OCI-LY3 (cell line): ENCODE measurements at regions not wholly inside any gene's neighbourhood (a gene's known extent, or its start where the extent isn't known, plus 50 kb on each side); places are given as distances from the start of the nearest gene placed in this dataset.

ENCODE experiments used
- H2AFZ ChIP-seq: fragments of 200-600, 300-600 bp; shearing (Covaris generic); 2 replicates; pipeline ENCODE4 v1.6.0; 2014; ENCODE audit warnings: antibody characterized with exemption, low read depth, low read length
- H3K27ac ChIP-seq: fragments of 200-600, 300-600 bp; sonication (generic); 2 replicates; pipeline ENCODE4 v1.5.1; 2014; ENCODE audit warnings: mild to moderate bottlenecking, low read length, moderate library complexity, mixed read lengths
- H3K27me3 ChIP-seq: fragments of 200-600, 300-600 bp; sonication (generic); 2 replicates; pipeline ENCODE4 v1.6.1; 2014; ENCODE audit warnings: low read depth, low read length, mixed read lengths
- H3K36me3 ChIP-seq: fragments of 200-600, 300-600 bp; sonication (generic); replicated peaks from 2 replicates; pipeline ENCODE3; 2014; ENCODE audit warnings: low read depth, low read length, mixed read lengths
- H3K4me1 ChIP-seq: fragments of 300-600, 200-600 bp; sonication (generic); 2 replicates; pipeline ENCODE4 v1.6.1; 2014; ENCODE audit warnings: low read length, mixed read lengths
- H3K4me2 ChIP-seq: fragments of 200-600, 300-600 bp; sonication (generic); 2 replicates; pipeline ENCODE4 v1.6.1; 2014; ENCODE audit warnings: low read length, mixed read lengths
- H3K4me3 ChIP-seq: fragments of 300-600, 200-600 bp; sonication (generic); 2 replicates; pipeline ENCODE4 v1.5.1; 2014; ENCODE audit warnings: antibody characterized with exemption, mild to moderate bottlenecking, low read length, moderate library complexity
- H3K79me2 ChIP-seq: fragments of 300-600, 200-600 bp; shearing (Covaris generic); 2 replicates; pipeline ENCODE4 v1.6.1; 2014; ENCODE audit warnings: mild to moderate bottlenecking, low read length, mixed read lengths
- H3K9ac ChIP-seq: fragments of 300-600, 200-600 bp; shearing (Covaris generic); 2 replicates; pipeline ENCODE4 v1.6.0; 2014; ENCODE audit warnings: mild to moderate bottlenecking, low read length, moderate library complexity
- H3K9me3 ChIP-seq: fragments of 200-600, 300-600 bp; shearing (Covaris generic); 2 replicates; pipeline ENCODE4 v1.6.1; 2014; ENCODE audit warnings: low read length, mixed read lengths; ENCODE audit not compliant: insufficient read depth
- H4K20me1 ChIP-seq: fragments of 200-600, 300-600 bp; sonication (generic); 2 replicates; pipeline ENCODE4 v1.6.1; 2016; ENCODE audit warnings: low read length, mixed read lengths; ENCODE audit not compliant: insufficient read depth
- EZH2phosphoT487 ChIP-seq: fragments of 200-600 bp; shearing (Covaris generic); IDR thresholded peaks from 2 replicates; pipeline ENCODE4 v1.6.1; 2018; ENCODE audit warnings: antibody characterized with exemption, mixed run types, low read depth
- TF ChIP-seq, protein P1 (sequence below): fragments of 200-600, 300-600 bp; sonication (generic); IDR thresholded peaks from 2 replicates; pipeline ENCODE4 v1.5.1; 2014; ENCODE audit warnings: antibody characterized with exemption, low read length, low read depth

DNA sequence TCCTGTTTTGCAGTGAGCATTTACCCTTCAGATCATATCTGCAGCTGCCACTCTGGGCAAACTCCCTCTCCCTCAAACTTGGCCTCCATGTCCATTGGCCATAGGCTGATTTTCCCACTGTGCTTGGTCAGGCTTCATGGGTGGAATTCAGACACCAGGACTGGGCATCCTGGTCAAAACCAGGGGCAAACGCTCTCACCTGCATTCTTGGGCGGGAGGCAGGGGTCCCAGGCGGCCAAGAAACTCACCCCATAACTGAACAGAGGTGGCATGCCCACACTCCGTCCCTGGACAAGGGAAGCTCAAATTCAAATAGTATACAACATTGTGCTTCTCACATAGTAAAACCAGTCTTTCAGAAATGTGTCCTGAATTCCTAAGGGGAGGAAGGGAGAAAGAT, 81.1 kb upstream of the ZNF648 start:
- no peak overlapping the region for H3K4me2 ChIP-seq

DNA sequence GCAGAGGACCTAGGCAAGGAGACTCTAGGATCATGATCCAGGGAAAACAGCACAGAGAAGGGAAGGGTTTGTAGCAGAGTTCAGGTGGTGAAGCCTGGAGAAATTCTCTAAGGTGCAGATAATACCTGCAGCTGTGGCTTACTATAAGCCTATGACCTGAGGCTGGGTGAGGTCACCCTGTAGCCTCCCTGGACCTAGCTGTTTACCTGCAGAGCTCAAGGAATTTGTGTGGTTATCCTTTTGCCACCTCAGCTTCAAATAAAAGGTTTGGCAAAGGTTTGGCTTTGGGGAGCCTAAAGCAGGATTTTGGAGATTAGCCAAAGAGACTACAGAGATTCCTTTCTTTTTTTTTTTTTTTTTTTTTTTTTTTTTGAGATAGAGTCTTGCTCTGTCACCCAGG, 79.5 kb upstream of the ZNF648 start:
- H3K27ac ChIP-seq, result no peak overlapping the region
- H3K4me1 ChIP-seq, result no peaks in the 10 kb centered on the region
- no peaks in the 10 kb centered on the region for H4K20me1 ChIP-seq
- no peak overlapping the region for H2AFZ ChIP-seq
- TF ChIP-seq, protein P1, sequence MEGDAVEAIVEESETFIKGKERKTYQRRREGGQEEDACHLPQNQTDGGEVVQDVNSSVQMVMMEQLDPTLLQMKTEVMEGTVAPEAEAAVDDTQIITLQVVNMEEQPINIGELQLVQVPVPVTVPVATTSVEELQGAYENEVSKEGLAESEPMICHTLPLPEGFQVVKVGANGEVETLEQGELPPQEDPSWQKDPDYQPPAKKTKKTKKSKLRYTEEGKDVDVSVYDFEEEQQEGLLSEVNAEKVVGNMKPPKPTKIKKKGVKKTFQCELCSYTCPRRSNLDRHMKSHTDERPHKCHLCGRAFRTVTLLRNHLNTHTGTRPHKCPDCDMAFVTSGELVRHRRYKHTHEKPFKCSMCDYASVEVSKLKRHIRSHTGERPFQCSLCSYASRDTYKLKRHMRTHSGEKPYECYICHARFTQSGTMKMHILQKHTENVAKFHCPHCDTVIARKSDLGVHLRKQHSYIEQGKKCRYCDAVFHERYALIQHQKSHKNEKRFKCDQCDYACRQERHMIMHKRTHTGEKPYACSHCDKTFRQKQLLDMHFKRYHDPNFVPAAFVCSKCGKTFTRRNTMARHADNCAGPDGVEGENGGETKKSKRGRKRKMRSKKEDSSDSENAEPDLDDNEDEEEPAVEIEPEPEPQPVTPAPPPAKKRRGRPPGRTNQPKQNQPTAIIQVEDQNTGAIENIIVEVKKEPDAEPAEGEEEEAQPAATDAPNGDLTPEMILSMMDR, result no peak
- no peak for TF ChIP-seq EZH2phosphoT487
- H3K36me3 ChIP-seq, result no peaks in the 10 kb centered on the region
- no peak overlapping the region for H3K4me3 ChIP-seq
- no peaks in the 10 kb centered on the region for H3K9me3 ChIP-seq
- no peak overlapping the region for H3K4me2 ChIP-seq
- peaks cover 25% of the 10 kb centered on the region for H3K27me3 ChIP-seq
- no peaks in the 10 kb centered on the region for H3K79me2 ChIP-seq
- H3K9ac ChIP-seq, result no peak overlapping the region

More for the DNA sequence above, 81.1 kb upstream of the ZNF648 start:
- Histone ChIP-seq H3K9ac (no peak overlapping the region), H4K20me1 (no peaks in the 10 kb centered on the region), H3K79me2 (no peaks in the 10 kb centered on the region), H3K36me3 (no peaks in the 10 kb centered on the region), H3K4me3 (no peak overlapping the region), H3K27me3 (peaks cover 24% of the 10 kb centered on the region), H3K27ac (no peak overlapping the region), H3K9me3 (no peaks in the 10 kb centered on the region), H2AFZ (no peak overlapping the region), H3K4me1 (peaks cover 4% of the 10 kb centered on the region; the same call in 1 of the 2 replicates)
- TF ChIP-seq, protein P1, result no peak
- TF ChIP-seq EZH2phosphoT487, result no peak

DNA sequence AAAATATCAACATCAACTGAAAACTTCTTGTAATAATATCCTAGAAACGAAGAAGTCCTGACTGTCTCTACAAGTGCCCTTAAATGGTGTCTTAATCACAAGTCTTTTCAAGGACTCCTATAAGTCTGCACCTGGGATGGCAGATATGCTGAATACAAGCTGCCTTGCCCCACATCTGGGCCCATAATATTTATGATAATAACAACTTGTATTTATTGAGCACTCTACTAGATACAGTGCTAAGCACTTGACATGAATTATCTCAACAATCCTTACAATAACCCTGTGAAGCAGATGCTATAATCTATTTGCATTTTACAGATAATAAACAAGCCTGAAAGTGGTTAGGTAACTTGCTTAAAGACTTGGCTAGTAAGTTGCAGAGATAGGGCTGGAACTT, 78.0 kb upstream of the ZNF648 start:
- Histone ChIP-seq H3K36me3 (no peaks in the 10 kb centered on the region), H2AFZ (no peak overlapping the region), H3K4me1 (no peaks in the 10 kb centered on the region), H4K20me1 (no peaks in the 10 kb centered on the region), H3K4me3 (no peak overlapping the region), H3K9me3 (peaks cover 15% of the 10 kb centered on the region), H3K27ac (no peak overlapping the region), H3K4me2 (no peak overlapping the region), H3K27me3 (peaks cover 25% of the 10 kb centered on the region), H3K9ac (no peak overlapping the region), H3K79me2 (no peaks in the 10 kb centered on the region)
- TF ChIP-seq, protein P1, result no peak
- TF ChIP-seq EZH2phosphoT487, result no peak

DNA sequence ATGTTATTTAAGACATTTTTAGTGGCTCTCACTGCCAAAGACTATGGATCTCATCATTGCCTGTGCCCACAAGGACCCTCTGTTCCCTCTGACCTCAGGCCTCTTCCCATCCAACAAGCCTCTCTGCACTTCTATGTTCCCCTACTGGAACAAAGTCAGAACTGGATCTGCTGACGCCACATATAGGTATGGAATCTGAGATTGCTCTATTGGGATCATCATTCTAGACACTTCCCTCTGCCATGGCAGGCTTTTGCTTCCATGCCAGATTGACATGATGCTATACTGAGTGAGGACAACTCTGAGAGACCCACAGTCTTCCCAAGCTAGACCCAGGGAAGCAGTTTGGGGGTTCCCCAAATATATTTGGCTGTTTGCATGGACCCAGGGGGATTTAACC, 76.0 kb upstream of the ZNF648 start:
- TF ChIP-seq, protein P1, result no peak
- no peak for TF ChIP-seq EZH2phosphoT487
- Histone ChIP-seq H3K4me2 (no peak overlapping the region), H3K4me3 (no peak overlapping the region), H3K9ac (no peak overlapping the region), H3K27me3 (peaks cover 25% of the 10 kb centered on the region), H2AFZ (no peak overlapping the region), H3K4me1 (no peaks in the 10 kb centered on the region), H4K20me1 (no peaks in the 10 kb centered on the region), H3K27ac (no peak overlapping the region), H3K79me2 (no peaks in the 10 kb centered on the region), H3K36me3 (no peaks in the 10 kb centered on the region), H3K9me3 (peaks cover 26% of the 10 kb centered on the region)
